GM21381 (cell line): ENCODE measurements at regions not wholly inside any gene's neighbourhood (a gene's known extent, or its start where the extent isn't known, plus 50 kb on each side); places are given as distances from the start of the nearest gene placed in this dataset.
"Not testable (repeated sequence)": the region's sequence is repeated elsewhere in the genome, so short reads cannot be mapped to it uniquely, and the experiment has no call there.

Experiments used
- ATAC-seq: cut with Tn5 transposase; IDR thresholded peaks from one replicate; pipeline ENCODE4 v1.9.1; 2021; ENCODE audit warnings: mild to moderate bottlenecking, moderate library complexity; ENCODE audit not compliant: unreplicated experiment

- ATAC-seq, result no peak
Observed at GRCh38 chr1:38522915-38523567, 336.5 kb downstream of the RRAGC start.

GRCh38 chr1:38516560-38516959, 343.0 kb downstream of the RRAGC start:
- ATAC-seq, result no peak

- no peak for ATAC-seq
Observed at GRCh38 chr1:38512789-38513188, 346.8 kb downstream of the RRAGC start.

GRCh38 chr1:38512024-38512767, 347.4 kb downstream of the RRAGC start:
- ATAC-seq, result no peak

GRCh38 chr1:38508232-38508631, 351.3 kb downstream of the RRAGC start:
- ATAC-seq, result no peak

GRCh38 chr1:38507563-38507962, 352.0 kb downstream of the RRAGC start:
- ATAC-seq, result no peak

- no peak for ATAC-seq
Observed at GRCh38 chr1:38505944-38506343, 353.6 kb downstream of the RRAGC start.

- no peak for ATAC-seq
Observed at GRCh38 chr1:38502758-38503157, 356.8 kb downstream of the RRAGC start.

GRCh38 chr1:38500891-38501290, 358.7 kb downstream of the RRAGC start:
- no peak for ATAC-seq

- no peak for ATAC-seq
Observed at GRCh38 chr1:38500352-38500751, 359.2 kb downstream of the RRAGC start.

GRCh38 chr1:38498686-38499085, 360.9 kb downstream of the RRAGC start:
- no peak for ATAC-seq

- no peak for ATAC-seq
Observed at GRCh38 chr1:38497921-38498656, 361.5 kb downstream of the RRAGC start.

- not testable (repeated sequence) for ATAC-seq
Observed at GRCh38 chr1:38493306-38493705, 366.3 kb downstream of the RRAGC start.

- no peak for ATAC-seq
Observed at GRCh38 chr1:38489844-38490270, 369.7 kb downstream of the RRAGC start.

- no peak for ATAC-seq
Observed at GRCh38 chr1:38488162-38488898, 371.2 kb downstream of the RRAGC start.

GRCh38 chr1:38487396-38487795, 372.2 kb downstream of the RRAGC start:
- no peak for ATAC-seq

GRCh38 chr1:38486085-38486484, 373.5 kb downstream of the RRAGC start:
- no peak for ATAC-seq

GRCh38 chr1:38481871-38482826, 377.4 kb downstream of the RRAGC start:
- ATAC-seq, result no peak

- ATAC-seq, result not testable (repeated sequence)
Observed at GRCh38 chr1:38479662-38480061, 379.9 kb downstream of the RRAGC start.

GRCh38 chr1:38477811-38478210, 381.8 kb downstream of the RRAGC start:
- ATAC-seq, result no peak
